Activated CD8-positive, alpha-beta memory T cell treated with anti-CD3 and anti-CD28 coated beads for 24 hours (primary cell): ENCODE measurements at regions not wholly inside any gene's neighbourhood (a gene's known extent, or its start where the extent isn't known, plus 50 kb on each side); places are given as distances from the start of the nearest gene placed in this dataset.

Experiments
- DNase-seq: peaks from one replicate; pipeline ENCODE4 v3.0.0-alpha.2; 2020

DNA sequence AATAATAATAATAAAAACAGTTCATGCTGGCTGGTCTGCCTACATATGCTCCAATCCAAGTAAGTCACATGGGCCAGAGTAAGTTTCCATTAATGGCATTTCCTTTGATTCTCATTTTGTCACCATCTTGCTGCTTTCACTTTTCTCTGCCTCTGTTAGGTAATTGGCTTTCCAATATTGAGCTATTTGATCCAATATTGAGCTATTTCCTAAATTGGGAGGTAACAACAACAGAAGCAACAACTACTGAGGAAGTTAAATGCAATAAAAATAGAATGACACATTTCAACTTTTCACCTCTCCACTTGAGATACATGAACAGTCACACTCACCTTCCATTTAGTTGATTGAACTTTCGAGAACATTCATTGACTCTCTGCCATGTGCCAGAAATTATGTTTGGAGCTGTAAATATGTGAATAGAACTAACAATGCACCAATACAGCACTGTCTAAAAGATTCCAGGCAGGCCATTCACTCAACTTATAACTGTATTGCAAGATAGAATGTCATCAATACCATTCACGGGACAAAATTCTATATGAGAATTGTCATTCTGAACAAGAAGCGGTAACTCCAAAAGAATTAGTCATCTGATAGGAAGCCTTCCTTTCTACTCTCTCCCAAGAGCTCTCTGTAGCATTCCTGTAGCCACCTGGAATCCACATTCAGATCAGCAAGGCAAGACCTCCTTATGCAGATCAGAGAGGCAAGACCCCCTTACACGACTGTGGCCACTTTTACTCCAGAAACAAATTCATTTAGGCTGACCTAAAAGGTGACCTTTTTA, 136.4 kb downstream of the PHLDA1 start:
- DNase-seq = no peak

DNA sequence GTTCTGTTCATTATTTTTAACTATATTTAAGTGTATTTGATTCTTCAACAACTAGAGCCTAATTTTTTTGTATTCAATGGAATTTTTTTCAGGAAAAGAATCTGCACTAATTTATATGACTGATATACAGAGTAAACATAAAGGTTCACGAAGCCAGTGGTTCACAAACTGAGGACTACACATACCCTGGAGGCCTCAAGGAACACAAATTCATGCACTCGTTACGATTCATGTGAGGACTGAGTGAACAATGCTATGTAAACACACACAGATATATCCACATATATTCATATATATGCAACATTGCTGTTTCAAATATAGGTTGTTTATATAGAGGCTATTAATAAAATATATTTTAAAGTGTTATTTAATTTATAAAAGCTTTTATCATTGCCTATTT, 137.8 kb downstream of the PHLDA1 start:
- no peak for DNase-seq

- DNase-seq = no peak
Measured at GRCh38 chr12:75892731-75893408, 138.7 kb downstream of the PHLDA1 start.

DNA sequence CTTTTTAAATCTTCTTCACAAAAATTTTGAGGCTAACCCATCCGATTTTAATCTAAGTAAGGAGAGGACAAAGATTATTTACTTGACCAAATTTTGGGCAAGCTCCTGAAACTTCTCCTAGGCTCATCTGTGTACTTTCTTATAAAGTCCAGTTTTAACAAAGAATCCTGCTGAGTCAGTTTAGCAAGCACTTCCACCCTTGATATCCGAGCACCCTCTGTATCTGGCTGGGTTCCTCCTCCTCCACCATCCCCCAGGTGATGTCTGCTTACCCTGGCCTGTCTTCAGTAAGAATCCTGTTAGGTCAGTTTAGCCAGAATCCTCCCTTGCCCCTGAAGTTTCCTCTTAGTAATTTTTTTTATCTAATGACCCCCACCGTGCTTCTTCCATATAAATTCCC, 140.5 kb downstream of the PHLDA1 start:
- DNase-seq = no peak

GRCh38 chr12:75890660-75891059, 140.9 kb downstream of the PHLDA1 start:
- no peak for DNase-seq

GRCh38 chr12:75890141-75890540, 141.4 kb downstream of the PHLDA1 start:
- DNase-seq = no peak

- DNase-seq = no peak
Measured at GRCh38 chr12:75888874-75889613, 142.5 kb downstream of the PHLDA1 start.

- no peak for DNase-seq
Measured at GRCh38 chr12:75888399-75888798, 143.2 kb downstream of the PHLDA1 start.

GRCh38 chr12:75887979-75888378, 143.6 kb downstream of the PHLDA1 start:
- no peak for DNase-seq

DNA sequence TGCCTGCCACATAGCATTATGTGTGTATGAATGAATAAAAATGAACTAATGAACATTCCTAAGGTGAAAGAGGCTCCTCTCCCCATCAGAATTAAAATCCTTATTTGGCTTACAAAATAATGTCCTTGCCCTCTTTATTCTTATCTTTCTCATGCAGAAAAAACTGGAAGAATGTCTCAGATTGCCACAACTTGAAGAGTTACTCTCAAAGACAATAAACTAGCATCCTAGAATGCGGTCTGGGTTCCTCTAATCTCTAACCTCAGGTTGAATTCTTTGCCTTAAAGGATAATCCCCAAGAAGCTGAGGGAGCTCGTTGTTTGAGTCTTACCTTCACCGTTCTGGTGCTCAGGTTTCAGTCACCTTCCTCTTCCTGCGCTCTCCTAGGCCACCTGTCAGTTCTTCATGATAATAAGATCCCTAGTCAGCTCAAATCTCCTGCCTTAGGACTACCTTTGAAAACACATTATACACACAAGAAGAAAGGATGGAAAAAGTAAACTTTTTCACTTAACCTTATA, 147.1 kb downstream of the PHLDA1 start:
- no peak for DNase-seq

- DNase-seq = no peak
Measured at GRCh38 chr12:75883241-75883640, 148.3 kb downstream of the PHLDA1 start.

GRCh38 chr12:75882421-75882820, 149.2 kb downstream of the PHLDA1 start:
- DNase-seq = no peak

DNA sequence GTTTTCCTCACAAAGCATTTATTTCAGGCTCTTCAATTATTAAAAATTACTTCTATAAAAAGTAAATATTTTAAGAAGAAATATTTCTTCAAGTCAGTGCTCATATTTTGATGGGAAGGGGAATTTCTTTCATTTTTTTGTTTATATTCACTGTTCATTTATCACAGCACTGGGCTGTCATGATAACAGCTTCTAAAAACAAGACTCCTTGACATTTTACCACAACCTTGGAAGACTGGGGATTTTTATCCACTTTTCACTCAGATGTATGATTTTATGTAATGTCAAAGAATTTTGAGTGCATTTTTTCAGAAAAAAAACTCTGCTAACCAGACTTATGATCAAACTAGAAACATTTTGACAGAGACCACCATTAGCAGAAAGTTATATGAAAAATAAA, 149.7 kb downstream of the PHLDA1 start:
- DNase-seq = no peak

GRCh38 chr12:75877763-75878621, 153.6 kb downstream of the PHLDA1 start:
- DNase-seq = no peak

DNA sequence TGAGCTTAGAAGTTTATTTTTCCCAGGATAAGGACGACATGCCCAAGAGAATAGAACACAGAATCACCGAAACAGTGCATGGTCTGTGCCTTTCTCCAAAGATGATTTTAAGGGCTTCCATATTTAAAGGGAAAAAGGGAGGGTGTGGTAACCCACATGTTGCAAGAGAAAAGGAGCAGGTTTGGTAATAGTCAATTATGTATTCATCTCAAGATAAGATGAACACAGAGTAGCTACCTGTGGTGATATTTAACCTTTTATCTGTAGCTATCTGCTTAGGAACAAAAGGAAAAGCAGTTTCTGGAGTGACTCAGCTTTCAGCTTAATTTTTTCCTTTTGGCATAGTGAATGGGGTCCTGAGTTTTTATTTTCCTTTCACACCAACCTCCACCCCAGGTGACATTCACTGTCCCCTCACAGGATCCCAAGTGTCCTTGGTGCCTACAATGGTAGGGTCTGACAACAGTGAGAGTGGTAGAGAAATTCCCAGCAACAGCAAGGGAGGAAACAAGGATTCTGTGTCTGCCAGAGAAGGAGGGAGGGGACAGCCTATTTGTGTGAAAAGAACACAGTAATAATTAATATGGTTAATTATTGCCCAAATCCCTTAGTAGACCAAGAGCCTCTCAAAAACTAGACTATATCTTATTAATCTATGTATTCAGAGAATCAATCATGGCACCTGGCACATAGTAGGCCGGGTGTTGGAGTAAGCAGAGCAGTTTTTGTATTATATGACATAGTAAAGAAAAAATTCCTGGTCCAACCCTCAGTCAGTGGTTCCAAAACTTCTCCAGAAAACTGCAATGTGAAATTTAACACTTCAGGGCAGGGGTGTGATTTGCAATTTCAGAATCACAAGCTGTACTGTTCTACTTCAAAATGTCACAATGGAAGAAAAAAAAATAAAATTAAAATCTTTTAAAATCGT, 154.5 kb downstream of the PHLDA1 start:
- DNase-seq = no peak

DNA sequence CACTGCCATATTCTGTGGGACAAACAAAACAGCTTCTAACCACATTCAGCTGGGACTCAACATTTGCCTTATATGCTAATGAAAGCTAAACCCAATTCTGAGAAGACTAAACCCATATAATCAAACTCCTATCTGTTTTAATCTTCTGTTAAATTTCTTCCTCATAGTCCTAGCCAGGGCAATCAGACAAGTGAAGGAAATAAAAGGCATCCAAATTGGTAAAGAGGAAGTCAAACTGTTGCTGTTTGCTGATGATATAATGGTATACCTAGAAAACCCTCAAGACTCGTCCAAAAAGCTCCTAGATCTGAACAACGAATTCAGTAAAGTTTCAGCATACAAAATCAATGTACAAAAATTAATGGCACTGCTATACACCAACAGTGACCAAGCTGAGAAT, 157.1 kb downstream of the PHLDA1 start:
- DNase-seq = no peak

DNA sequence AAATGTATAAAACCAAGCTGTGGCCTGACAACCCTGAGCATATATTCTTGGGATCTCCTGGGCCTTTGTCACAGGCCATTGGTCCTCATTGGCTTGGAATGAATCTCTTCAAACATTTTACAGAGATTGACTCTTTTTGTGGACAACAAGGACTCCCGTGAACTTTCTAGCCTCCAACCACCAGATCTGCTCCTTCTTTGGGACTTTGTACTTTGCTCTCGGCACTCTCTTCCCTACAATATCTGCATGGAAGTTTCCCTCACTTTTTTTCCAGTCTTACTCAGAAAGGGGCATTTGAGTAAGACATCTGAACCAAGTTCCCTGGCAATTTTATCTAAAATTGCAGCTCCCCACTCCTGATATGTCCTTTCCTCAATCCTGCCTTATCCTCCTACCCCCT, 158.8 kb downstream of the PHLDA1 start:
- no peak for DNase-seq

- DNase-seq = no peak
Measured at GRCh38 chr12:75870878-75871277, 160.7 kb downstream of the PHLDA1 start.

- no peak for DNase-seq
Measured at GRCh38 chr12:75868501-75868900, 163.1 kb downstream of the PHLDA1 start.

GRCh38 chr12:75865315-75865714, 166.3 kb downstream of the PHLDA1 start:
- no peak for DNase-seq

DNA sequence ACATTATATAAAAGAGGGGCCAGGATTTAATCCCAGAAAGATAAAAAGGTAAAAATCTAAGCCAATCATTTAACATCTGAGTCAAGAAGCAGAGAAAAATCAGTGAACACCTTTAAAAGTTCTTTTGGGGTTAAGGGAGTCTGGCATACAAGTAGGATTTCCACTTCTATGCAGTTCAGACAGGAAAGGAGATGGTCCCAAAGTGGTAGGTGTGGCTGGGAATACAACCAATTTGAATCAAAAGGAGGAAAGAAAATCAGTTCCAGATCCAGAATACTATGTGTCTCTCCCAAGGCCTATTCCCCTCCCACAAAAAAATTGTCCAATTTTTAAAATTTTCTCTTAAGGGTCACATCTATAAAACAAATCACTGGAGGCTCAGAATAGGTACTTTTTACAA, 167.4 kb downstream of the PHLDA1 start:
- DNase-seq = no peak

GRCh38 chr12:75863533-75863932, 168.0 kb downstream of the PHLDA1 start:
- no peak for DNase-seq
